ENCODE measurements at regions not wholly inside any gene's neighbourhood (a gene's known extent, or its start where the extent isn't known, plus 50 kb on each side); places are given as distances from the start of the nearest gene placed in this dataset.

- no peak for DNase-seq (ENCODE audit: low read depth in 1 of 2, low spot score in 2 of 2)
- Histone ChIP-seq H2BK120ac (replicated peaks; ENCODE audit: low read depth, low read length) (no peak overlapping the region), H4K8ac (ENCODE audit: extremely low read depth, insufficient read depth, low read length) (no peak overlapping the region), H2BK15ac (ENCODE audit: low read length) (no peak overlapping the region), H2BK12ac (ENCODE audit: low read depth, low read length) (no peak overlapping the region), H4K20me1 (replicated peaks in 1 of 2; ENCODE audit: control insufficient read depth in 1 of 2, insufficient read depth in 2 of 2, low read length in 2 of 2) (no peaks in the 10 kb centered on the region), H3K9ac (replicated peaks in 1 of 4; ENCODE audit: extremely low read depth in 1 of 4, low read depth in 3 of 4, low read length in 3 of 4) (no peak overlapping the region), H3K79me2 (ENCODE audit: control insufficient read depth in 1 of 2, insufficient read depth in 2 of 2, low read length in 2 of 2) (no peaks in the 10 kb centered on the region), H3K36me3 (ENCODE audit: control insufficient read depth in 2 of 4, insufficient read depth in 4 of 4, low read length in 3 of 4) (no peaks in the 10 kb centered on the region), H4K91ac (replicated peaks; ENCODE audit: insufficient read length, low read length) (no peak overlapping the region), H3K79me1 (ENCODE audit: low read depth, low read length) (no peaks in the 10 kb centered on the region), H2AFZ (ENCODE audit: low read length) (no peak overlapping the region), H3K27ac (ENCODE audit: low read depth, low read length) (no peak overlapping the region), H3K27me3 (replicated peaks in 1 of 4; ENCODE audit: control insufficient read depth in 3 of 4, extremely low read depth in 1 of 4, insufficient read depth in 3 of 4, low read length in 3 of 4) (no peaks in the 10 kb centered on the region), H2AK5ac (ENCODE audit: low read depth, low read length) (no peak overlapping the region), H3K23me2 (ENCODE audit: low read depth, low read length) (no peaks in the 10 kb centered on the region), H3K23ac (ENCODE audit: insufficient read length) (no peak overlapping the region), H3K18ac (ENCODE audit: extremely low read depth, low read length) (no peak overlapping the region), H3K4me1 (replicated peaks in 1 of 4; ENCODE audit: control insufficient read depth in 3 of 4, insufficient read depth in 4 of 4, low read length in 3 of 4) (no peaks in the 10 kb centered on the region), H3K14ac (ENCODE audit: insufficient read length) (no peak overlapping the region), H4K5ac (ENCODE audit: insufficient read length, low read depth, low read length) (no peak overlapping the region), H3K4me3 (ENCODE audit: extremely low read depth in 1 of 4, insufficient read depth in 2 of 4, low read depth in 3 of 4, low read length in 4 of 4) (no peak overlapping the region), H3K9me3 (ENCODE audit: insufficient read depth in 2 of 2, low read depth in 1 of 2, low read length in 1 of 2) (no peaks in the 10 kb centered on the region), H3K4ac (replicated peaks; ENCODE audit: insufficient read length, low read depth, low read length) (no peak overlapping the region), H3K56ac (replicated peaks; ENCODE audit: insufficient read length, low read depth, low read length) (no peak overlapping the region), H3K4me2 (ENCODE audit: insufficient read depth in 1 of 2, low read depth in 2 of 2, low read length in 2 of 2) (no peak overlapping the region), H2BK20ac (ENCODE audit: low read length) (no peak overlapping the region), H2BK5ac (ENCODE audit: low read depth, low read length) (no peak overlapping the region)
- TF ChIP-seq SP1 (IDR thresholded peaks at IDR 0.05; ENCODE audit: low read depth, low read length), result no peak
- TF ChIP-seq CREB1 (IDR thresholded peaks at IDR 0.05), result no peak
- no peak for TF ChIP-seq BRCA1 (IDR thresholded peaks at IDR 0.05; ENCODE audit: low read depth, low read length)
- no peak for TF ChIP-seq ZNF274 (IDR thresholded peaks at IDR 0.05; ENCODE audit: borderline replicate concordance, extremely low read depth, low read length)
- TF ChIP-seq CBX5 (IDR thresholded peaks at IDR 0.05; ENCODE audit: low read depth, low read length), result no peak
- no peak for TF ChIP-seq ATF3 (IDR thresholded peaks at IDR 0.05; ENCODE audit: insufficient read depth, low read depth, low read length)
- TF ChIP-seq HDAC6 (IDR thresholded peaks at IDR 0.05; ENCODE audit: low read depth, low read length), result no peak
- TF ChIP-seq RAD21 (IDR thresholded peaks at IDR 0.05 in 1 of 2, conservative IDR thresholded peaks at IDR 0.05 in 1 of 2; ENCODE audit: low read depth in 2 of 2, low read length in 2 of 2), result no peak
- TF ChIP-seq CBX8 (IDR thresholded peaks at IDR 0.05; ENCODE audit: borderline replicate concordance, low read depth, low read length), result no peak
- TF ChIP-seq RXRA (IDR thresholded peaks at IDR 0.05; ENCODE audit: insufficient read depth, low read depth, low read length), result no peak
- TF ChIP-seq ATF2 (IDR thresholded peaks at IDR 0.05; ENCODE audit: low read length), result no peak
- no peak for TF ChIP-seq TBP (IDR thresholded peaks at IDR 0.05; ENCODE audit: low read depth, low read length)
- ChIA-PET CTCF (ENCODE audit: partially characterized antibody) (no interaction called here), POLR2A (ENCODE audit: partially characterized antibody) (no interaction called here)
- 88% methylated on average over 1 of the region's 1 CpG; no CpG with 5 or more reads in 1 of the 2 experiments for WGBS, 2 experiments (ENCODE audit: extremely low coverage in 1 of 2, insufficient coverage in 1 of 2, insufficient read length in 1 of 2, insufficient replicate concordance in 2 of 2, low coverage in 1 of 2, low lambda C conversion rate in 2 of 2, missing lambda C conversion rate in 1 of 2)
- no peak for FAIRE-seq
Measured at GRCh38 chr5:18420711-18421110, 786.5 kb downstream of the TAF11L14 start.

Data from H1 (cell line).